GM21423 (cell line): ENCODE measurements at regions not wholly inside any gene's neighbourhood (a gene's known extent, or its start where the extent isn't known, plus 50 kb on each side); places are given as distances from the start of the nearest gene placed in this dataset.

Experiments used
- ATAC-seq: cut with Tn5 transposase; IDR thresholded peaks from one replicate; pipeline ENCODE4 v1.9.1; 2021; ENCODE audit warnings: mild to moderate bottlenecking, moderate library complexity; ENCODE audit not compliant: unreplicated experiment

DNA sequence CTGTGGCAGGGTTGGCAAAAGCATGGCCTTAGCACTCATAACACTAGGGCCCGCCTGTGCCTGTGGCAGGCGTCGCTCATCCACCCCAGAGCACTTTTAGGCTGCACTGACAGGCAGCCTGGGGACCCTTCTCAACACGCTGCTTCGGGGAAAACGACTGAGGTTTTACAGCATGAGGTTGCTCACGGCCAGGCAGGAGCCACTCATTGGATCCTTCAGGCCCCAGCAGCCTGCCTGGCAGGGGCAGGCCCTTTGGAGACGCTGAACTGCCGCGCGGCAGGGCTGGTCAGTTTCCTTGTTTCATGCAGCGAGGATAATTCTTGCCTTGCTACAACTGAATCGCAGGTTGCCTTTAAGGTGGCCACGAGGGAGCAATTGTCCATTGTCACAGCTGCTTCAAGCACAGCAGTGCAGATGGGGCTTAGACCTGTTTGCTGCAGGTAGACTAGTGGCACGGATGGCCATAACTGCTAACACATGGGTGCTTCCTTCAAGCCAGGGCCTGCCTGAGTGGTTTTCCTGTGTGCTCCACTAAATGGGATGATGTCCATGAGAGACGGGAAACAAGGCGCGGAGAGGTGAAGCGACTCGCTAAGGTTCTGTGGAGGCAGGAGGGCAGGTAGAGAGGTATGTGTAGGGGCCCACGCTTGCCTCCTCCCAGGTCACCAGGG is 49.9 kb upstream of the HS6ST1 start:
- ATAC-seq = no peak

DNA sequence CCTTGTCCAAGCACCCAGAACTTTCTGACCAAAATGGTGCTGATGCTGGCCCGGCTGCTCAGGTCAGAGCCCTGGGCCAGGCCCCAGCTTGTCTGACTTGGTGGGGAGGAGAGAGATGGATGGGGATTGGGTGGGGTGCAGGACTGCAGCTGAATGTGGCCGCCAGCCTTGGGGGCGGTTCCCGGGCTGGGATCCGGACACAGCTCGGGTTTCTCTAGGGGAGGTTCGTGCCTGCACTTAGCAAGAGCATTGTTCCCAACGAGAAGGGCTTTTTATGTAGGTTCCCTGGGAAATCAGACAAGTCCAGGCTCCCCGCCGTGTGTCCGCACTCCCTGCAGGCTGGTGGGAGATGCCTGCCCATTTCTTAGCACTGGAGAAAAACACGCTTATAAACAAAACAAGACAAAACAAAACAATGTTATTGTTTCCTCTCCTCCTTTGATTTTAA is 50.5 kb upstream of the HS6ST1 start:
- no peak for ATAC-seq

DNA sequence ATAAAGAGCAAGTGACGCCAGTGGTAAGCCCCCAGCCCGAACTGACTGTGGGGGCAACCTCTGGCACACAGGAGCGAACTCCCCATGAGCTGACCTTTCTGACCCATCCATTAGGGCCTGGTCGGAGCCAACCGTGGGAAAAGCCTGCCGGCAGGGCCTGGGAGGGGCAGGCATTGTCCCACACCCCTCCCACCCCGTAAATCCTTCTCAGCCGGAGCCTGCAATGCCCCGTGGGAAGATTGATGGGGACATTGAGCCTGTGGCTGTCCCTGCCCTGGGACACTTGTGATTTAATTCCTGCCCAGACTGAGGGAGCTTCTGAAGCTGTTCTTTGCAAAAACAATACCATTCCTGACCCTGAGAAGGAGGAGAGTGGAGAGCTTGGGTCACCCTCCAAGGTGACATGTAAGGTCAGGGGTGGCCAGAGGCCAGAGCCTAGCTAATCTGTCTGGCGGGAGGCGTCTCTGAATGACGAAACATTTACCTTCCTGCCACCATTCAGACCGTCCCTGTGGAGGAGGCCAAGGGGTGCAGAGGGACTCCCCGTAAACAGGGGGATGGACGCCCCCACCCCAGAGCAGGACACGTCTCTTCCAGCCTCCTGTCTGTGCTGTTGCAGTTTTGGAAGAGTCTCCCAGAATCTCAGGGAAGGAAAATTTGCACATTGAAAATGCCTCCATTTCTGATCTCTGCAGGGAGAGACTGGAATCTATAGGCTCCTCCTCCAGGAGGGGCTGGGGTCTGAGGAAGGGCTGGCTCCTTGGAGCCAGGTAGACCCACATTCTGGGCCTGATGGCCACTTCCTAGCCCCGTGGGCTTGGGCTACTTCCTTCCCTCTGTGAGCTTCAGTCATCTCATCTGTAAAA is 51.2 kb upstream of the HS6ST1 start:
- ATAC-seq = no peak

DNA sequence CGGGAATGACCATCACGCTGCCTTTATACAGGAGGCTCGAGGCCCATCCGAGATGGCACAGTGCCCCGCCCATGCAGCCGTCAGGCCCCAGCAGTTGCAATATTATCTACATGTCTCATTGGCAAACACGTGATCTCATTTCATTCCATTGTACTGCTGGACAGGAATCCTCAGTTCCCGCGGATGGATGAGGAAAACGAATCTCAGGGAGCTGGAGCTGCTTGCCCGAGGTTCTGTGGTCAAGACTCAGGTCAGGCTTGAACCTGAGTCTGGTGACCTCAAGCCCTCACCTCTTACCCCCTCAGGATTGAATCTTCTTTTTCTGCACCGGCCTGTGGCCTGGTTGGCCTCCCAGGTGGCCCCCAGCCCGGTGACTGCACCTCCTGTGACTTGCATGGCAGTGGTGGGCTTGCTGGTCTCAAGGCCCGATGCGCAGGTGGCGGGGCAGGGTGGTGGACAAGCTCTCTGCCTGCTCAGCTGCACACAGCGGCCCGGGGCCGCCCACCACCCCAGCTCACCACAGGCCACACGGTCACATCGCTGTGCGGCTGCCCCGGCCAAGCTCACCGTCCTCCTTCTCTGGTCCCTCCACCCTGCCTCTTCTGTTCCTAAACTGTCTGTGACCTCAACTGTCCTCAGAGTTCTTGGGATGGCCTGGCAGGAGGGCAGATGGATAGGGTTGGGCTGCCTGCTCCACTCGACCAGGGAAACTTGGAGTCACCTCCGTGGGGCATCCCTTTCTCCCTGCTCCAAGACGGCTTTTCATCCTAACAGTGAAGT is 52.0 kb upstream of the HS6ST1 start:
- no peak for ATAC-seq

DNA sequence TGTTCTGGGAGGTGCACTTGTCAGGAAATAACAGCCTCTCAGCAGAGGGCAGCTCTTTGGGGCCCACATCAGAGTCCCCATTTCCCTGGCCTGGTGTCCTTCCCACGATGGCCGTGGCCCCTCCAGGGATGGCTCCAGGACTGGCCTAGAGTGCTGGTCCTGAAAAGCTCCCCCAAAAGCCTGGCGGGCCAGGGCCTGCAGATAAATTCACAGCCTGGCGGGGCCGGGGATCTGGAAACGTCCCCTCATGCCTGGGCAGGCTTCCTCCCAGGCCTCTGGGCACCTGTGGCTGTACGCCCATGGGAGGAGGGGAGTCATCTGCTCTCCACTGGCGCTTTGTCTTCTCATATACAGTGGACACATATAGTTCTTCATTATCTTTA is 52.6 kb upstream of the HS6ST1 start:
- ATAC-seq = no peak

- no peak for ATAC-seq
These were observed 53.1 kb upstream of the HS6ST1 start for GRCh38 chr2:128371648-128372345.

GRCh38 chr2:128372621-128373341 is 54.1 kb upstream of the HS6ST1 start:
- no peak for ATAC-seq

- no peak for ATAC-seq
These were observed 54.9 kb upstream of the HS6ST1 start for GRCh38 chr2:128373451-128374000.

- ATAC-seq = no peak
These were observed 55.5 kb upstream of the HS6ST1 start for GRCh38 chr2:128374001-128374710.

- no peak for ATAC-seq
These were observed 56.2 kb upstream of the HS6ST1 start for GRCh38 chr2:128374711-128375413.

DNA sequence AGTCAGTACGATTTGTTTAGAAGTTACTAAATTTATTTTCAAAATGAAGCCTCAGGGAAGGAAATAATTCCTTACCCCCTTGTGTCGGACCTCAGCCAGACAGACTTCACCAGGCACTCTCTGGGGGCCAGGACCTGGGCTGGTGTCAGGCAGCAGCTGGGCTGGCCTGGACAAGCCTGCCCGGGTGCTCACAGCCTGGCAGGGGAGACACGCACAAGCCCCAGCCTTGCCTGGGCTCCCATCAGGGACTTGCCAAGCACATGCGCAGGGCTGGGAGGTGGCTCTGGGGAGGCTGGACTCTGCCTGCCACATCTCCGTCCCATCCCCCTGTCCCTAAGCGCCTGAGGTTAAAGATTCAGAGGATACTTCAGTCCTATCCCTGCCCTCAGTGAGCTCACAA is 56.8 kb upstream of the HS6ST1 start:
- no peak for ATAC-seq

- no peak for ATAC-seq
These were observed 57.8 kb upstream of the HS6ST1 start for GRCh38 chr2:128376241-128377041.

DNA sequence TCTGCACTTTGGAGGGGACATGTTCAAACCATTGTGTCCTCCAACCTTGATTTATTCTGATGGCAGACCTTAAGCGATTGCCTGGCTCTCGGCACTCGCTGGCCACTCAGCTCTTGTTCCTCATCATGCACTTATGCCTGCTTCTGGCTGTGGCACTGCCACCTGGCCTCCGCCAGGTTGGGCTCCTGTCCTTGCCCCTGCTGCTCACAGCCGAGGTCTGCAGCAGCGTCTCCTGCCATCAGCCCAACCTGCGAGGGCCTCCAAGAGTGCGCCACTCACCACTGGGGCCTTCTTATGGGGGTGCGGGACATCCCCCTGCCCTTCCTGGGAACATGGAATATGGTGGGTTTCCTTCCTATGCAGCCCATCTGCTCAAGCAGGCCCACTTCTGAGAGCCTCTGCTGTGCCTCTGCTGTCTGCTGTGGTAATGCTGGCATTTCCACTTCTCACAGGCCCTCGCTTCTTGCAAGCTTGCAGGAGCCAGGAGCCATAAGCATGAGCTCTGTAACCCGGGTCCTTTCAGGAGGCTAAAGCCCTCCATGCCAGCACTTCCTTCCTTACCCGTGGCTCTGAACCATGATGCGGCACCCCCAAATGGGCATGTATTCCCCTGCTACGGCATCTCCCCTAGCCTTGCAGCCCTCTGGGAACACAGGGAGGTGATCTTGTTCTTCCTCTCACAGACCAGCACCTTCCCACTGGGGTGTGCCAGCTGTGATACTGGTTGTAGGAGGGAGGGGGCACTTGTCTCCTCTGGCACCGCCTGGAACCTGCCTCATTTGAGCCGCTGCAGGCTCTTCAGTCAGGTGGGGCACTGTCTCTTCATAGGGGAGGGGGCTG is 58.6 kb upstream of the HS6ST1 start:
- no peak for ATAC-seq

GRCh38 chr2:128378231-128379020 is 59.8 kb upstream of the HS6ST1 start:
- no peak for ATAC-seq

DNA sequence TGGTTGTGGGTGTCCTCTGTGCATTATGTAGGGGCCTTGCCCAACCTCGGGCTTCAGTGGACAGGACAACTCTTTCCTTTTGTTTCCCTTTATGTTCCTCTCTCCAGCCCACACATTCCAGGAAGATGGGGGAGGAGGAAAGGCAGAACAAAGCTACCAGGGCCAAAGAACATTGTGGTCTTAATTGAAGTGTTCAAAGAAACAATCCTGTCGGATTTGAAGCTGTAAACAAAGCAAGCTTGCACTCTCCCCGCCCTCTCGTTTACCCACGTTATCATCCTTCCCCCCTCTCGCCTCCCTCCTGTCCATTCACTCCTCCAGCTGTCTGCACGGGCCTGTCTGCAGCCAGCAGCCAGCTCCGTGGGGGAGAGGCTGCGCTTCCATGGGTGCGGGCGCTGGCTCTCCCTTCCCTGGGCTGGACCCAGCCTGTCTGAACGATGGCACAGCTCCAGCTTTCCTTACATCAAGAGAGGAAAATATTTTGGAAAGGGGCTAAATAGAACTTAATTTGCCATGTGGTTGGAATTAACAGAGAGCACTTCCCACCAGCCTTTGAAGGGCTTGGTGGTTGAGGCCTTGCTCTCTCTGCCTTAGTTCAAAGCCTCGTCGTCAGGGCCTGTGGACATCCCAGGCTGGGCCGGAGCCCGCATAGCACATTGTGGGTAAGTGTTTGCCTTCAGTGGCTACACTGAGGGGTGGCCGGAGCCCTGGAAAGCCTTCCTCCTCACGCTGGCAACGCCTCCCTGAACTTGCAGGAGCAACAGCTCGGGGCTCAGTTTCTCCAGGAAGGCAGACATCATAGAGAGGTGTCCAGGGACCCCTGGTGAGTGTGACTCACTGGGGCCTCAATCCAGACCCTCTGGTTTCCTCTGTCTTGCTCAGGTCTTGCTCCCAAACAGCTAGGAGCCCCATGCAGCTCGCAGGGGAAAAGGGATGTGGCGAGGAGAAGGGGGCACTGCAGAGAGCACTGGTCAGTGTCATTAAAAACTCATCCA is 60.6 kb upstream of the HS6ST1 start:
- ATAC-seq = no peak
